ENCODE measurements at regions not wholly inside any gene's neighbourhood (a gene's known extent, or its start where the extent isn't known, plus 50 kb on each side); places are given as distances from the start of the nearest gene placed in this dataset.

DNA sequence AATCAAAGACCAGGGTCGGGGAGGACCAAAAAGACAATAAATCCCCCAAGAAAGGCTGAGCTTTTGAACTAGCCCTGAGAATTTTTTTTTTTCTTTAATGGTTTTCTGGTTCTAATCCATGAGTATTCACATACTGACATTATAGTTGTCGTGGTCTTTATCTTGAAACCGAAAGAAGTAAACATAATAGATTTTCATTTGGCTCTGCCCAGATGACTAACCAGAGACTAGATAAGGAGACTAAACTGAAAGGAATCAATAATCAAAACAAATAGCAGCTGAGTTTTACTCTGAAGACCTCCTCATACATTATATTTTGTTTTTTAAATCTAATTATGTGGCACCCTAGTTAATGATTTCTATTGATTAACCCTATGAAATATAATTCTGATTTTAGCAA, 381.4 kb downstream of the CNTN3 start:
- intact Hi-C loops (cut with micrococcal nuclease; ENCODE audit: unreplicated experiment) = no loop called here
- no peak overlapping the region for H3K4me3 ChIP-seq (ENCODE audit: low read depth, low read length)
- TF ChIP-seq, protein P1, sequence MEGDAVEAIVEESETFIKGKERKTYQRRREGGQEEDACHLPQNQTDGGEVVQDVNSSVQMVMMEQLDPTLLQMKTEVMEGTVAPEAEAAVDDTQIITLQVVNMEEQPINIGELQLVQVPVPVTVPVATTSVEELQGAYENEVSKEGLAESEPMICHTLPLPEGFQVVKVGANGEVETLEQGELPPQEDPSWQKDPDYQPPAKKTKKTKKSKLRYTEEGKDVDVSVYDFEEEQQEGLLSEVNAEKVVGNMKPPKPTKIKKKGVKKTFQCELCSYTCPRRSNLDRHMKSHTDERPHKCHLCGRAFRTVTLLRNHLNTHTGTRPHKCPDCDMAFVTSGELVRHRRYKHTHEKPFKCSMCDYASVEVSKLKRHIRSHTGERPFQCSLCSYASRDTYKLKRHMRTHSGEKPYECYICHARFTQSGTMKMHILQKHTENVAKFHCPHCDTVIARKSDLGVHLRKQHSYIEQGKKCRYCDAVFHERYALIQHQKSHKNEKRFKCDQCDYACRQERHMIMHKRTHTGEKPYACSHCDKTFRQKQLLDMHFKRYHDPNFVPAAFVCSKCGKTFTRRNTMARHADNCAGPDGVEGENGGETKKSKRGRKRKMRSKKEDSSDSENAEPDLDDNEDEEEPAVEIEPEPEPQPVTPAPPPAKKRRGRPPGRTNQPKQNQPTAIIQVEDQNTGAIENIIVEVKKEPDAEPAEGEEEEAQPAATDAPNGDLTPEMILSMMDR (IDR thresholded peaks at IDR 0.05; ENCODE audit: insufficient read depth in 1 of 2, low read depth in 1 of 2, low read length in 1 of 2, severe bottlenecking in 1 of 2, unreplicated experiment in 1 of 2) = no peak
- H3K9me3 Mint-ChIP-seq (ENCODE audit: unreplicated experiment) = no peaks in the 10 kb centered on the region
- H3K9me3 ChIP-seq = no peaks in the 10 kb centered on the region
- ChIA-PET CTCF (no interaction called here), POLR2A (no interaction called here)
- H3K4me1 Mint-ChIP-seq (ENCODE audit: low read depth, unreplicated experiment) = no peaks in the 10 kb centered on the region
- no peaks in the 10 kb centered on the region for H3K36me3 ChIP-seq (ENCODE audit: control insufficient read depth, insufficient read depth, low read length)
- no peaks in the 10 kb centered on the region for H3K27me3 ChIP-seq (replicated peaks; ENCODE audit: control insufficient read depth, insufficient read depth, low read length)
- H3K4me3 Mint-ChIP-seq (ENCODE audit: unreplicated experiment) = no peak overlapping the region
- H3K27me3 Mint-ChIP-seq (ENCODE audit: insufficient read depth, unreplicated experiment) = no peaks in the 10 kb centered on the region
- H3K27ac Mint-ChIP-seq (ENCODE audit: unreplicated experiment) = no peak overlapping the region
- no TSS peak for BruUV-seq (replicated peaks)
- H3K36me3 Mint-ChIP-seq (ENCODE audit: insufficient read depth, unreplicated experiment) = no peaks in the 10 kb centered on the region
- no peaks in the 10 kb centered on the region for H3K4me1 ChIP-seq
- no peak for DNase-seq

- no peaks in the 10 kb centered on the region for H3K4me1 Mint-ChIP-seq (ENCODE audit: low read depth, unreplicated experiment)
- H3K4me3 Mint-ChIP-seq (ENCODE audit: unreplicated experiment) = no peak overlapping the region
- H3K27me3 ChIP-seq (replicated peaks; ENCODE audit: control insufficient read depth, insufficient read depth, low read length) = no peaks in the 10 kb centered on the region
- H3K4me1 ChIP-seq = no peaks in the 10 kb centered on the region
- ChIA-PET CTCF (no interaction called here), POLR2A (no interaction called here)
- TF ChIP-seq, protein P1 (IDR thresholded peaks at IDR 0.05; ENCODE audit: insufficient read depth in 1 of 2, low read depth in 1 of 2, low read length in 1 of 2, severe bottlenecking in 1 of 2, unreplicated experiment in 1 of 2) = no peak
- no TSS peak for BruUV-seq (replicated peaks)
- H3K4me3 ChIP-seq (ENCODE audit: low read depth, low read length) = no peak overlapping the region
- H3K27ac Mint-ChIP-seq (ENCODE audit: unreplicated experiment) = no peak overlapping the region
- H3K9me3 Mint-ChIP-seq (ENCODE audit: unreplicated experiment) = no peaks in the 10 kb centered on the region
- H3K36me3 ChIP-seq (ENCODE audit: control insufficient read depth, insufficient read depth, low read length) = no peaks in the 10 kb centered on the region
- intact Hi-C loops (cut with micrococcal nuclease; ENCODE audit: unreplicated experiment) = no loop called here
- peaks cover 9% of the 10 kb centered on the region for H3K27me3 Mint-ChIP-seq (ENCODE audit: insufficient read depth, unreplicated experiment)
- DNase-seq = no peak
- H3K36me3 Mint-ChIP-seq (ENCODE audit: insufficient read depth, unreplicated experiment) = no peaks in the 10 kb centered on the region
- peaks cover under 1% of the 10 kb centered on the region; the same call in 1 of the 2 replicates for H3K9me3 ChIP-seq
These were observed 397.0 kb downstream of the CNTN3 start for GRCh38 chr3:74217467-74217866.

DNA sequence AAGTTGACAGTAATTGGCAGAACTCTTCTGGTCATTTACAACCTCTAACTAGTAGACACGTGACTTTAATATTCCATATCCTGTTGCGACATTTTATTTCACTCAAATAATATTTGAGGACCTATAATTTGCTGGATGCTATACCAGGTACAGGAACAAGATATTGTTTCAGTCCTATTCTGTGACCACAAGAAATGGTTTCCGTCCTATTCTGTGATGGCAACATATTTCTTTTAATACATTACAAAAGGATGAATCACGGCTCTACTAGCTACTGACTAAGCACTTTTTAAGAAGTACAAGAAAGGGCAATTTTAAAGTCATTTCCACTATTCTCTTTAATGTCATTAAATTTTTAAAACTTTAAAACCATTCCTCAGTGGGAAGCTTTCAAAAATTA, 400.2 kb downstream of the CNTN3 start:
- H3K9me3 ChIP-seq = no peaks in the 10 kb centered on the region
- no peak for DNase-seq
- no peaks in the 10 kb centered on the region for H3K4me1 ChIP-seq
- Mint-ChIP-seq H3K27me3 (ENCODE audit: insufficient read depth, unreplicated experiment) (peaks cover 9% of the 10 kb centered on the region), H3K9me3 (ENCODE audit: unreplicated experiment) (no peaks in the 10 kb centered on the region), H3K36me3 (ENCODE audit: insufficient read depth, unreplicated experiment) (no peaks in the 10 kb centered on the region), H3K4me1 (ENCODE audit: low read depth, unreplicated experiment) (no peaks in the 10 kb centered on the region), H3K27ac (ENCODE audit: unreplicated experiment) (no peak overlapping the region), H3K4me3 (ENCODE audit: unreplicated experiment) (no peak overlapping the region)
- TF ChIP-seq, protein P1 (IDR thresholded peaks at IDR 0.05; ENCODE audit: insufficient read depth in 1 of 2, low read depth in 1 of 2, low read length in 1 of 2, severe bottlenecking in 1 of 2, unreplicated experiment in 1 of 2) = no peak
- H3K4me3 ChIP-seq (ENCODE audit: low read depth, low read length) = no peak overlapping the region
- no peaks in the 10 kb centered on the region for H3K27me3 ChIP-seq (replicated peaks; ENCODE audit: control insufficient read depth, insufficient read depth, low read length)
- POLR2A ChIA-PET = no interaction called here
- no peaks in the 10 kb centered on the region for H3K36me3 ChIP-seq (ENCODE audit: control insufficient read depth, insufficient read depth, low read length)
- CTCF ChIA-PET = no interaction called here
- intact Hi-C loops (cut with micrococcal nuclease; ENCODE audit: unreplicated experiment) = no loop called here
- BruUV-seq (replicated peaks) = no TSS peak

Data from Caco-2 (cell line).